OCI-LY1 (cell line): ENCODE measurements at regions not wholly inside any gene's neighbourhood (a gene's known extent, or its start where the extent isn't known, plus 50 kb on each side); places are given as distances from the start of the nearest gene placed in this dataset.

Experiments
- H2AFZ ChIP-seq: fragments of 200-600 bp; sonication (generic), shearing (Covaris generic); 2 replicates; pipeline ENCODE4 v1.6.0; 2014; ENCODE audit warnings: antibody characterized with exemption, mild to moderate bottlenecking, low read length
- H3F3A ChIP-seq: fragments of 200-600 bp; sonication (generic), shearing (Covaris generic); 2 replicates; pipeline ENCODE4 v1.6.0; 2014; ENCODE audit warnings: mild to moderate bottlenecking, antibody characterized with exemption, low read length, moderate library complexity; ENCODE audit not compliant: insufficient read depth
- H3K27ac ChIP-seq: fragments of 200-600 bp; sonication (generic); 2 replicates; pipeline ENCODE4 v1.5.1; 2014; ENCODE audit warnings: low read length, mixed run types, mild to moderate bottlenecking, low read depth; ENCODE audit not compliant: poor library complexity, severe bottlenecking
- H3K27me3 ChIP-seq: fragments of 200-600 bp; sonication (generic); 2 replicates; pipeline ENCODE4 v1.6.0; 2014; ENCODE audit warnings: antibody characterized with exemption, mild to moderate bottlenecking, low read length, moderate library complexity; ENCODE audit not compliant: insufficient read depth
- H3K36me3 ChIP-seq: fragments of 200-600 bp; sonication (generic); 2 replicates; pipeline ENCODE4 v1.6.1; 2014; ENCODE audit warnings: mild to moderate bottlenecking, antibody characterized with exemption, low read length, moderate library complexity, mixed read lengths; ENCODE audit not compliant: insufficient read depth
- H3K4me1 ChIP-seq: fragments of 200-600 bp; sonication (generic); 2 replicates; pipeline ENCODE4 v1.5.1; 2014; ENCODE audit warnings: mild to moderate bottlenecking, low read length, moderate library complexity; ENCODE audit not compliant: insufficient read depth, severe bottlenecking
- H3K4me2 ChIP-seq: fragments of 200-600 bp; sonication (generic), shearing (Covaris generic); 2 replicates; pipeline ENCODE4 v1.6.1; 2014; ENCODE audit warnings: low read length
- H3K4me3 ChIP-seq: fragments of 200-600 bp; sonication (generic); 2 replicates; pipeline ENCODE4 v1.5.1; 2014; ENCODE audit warnings: low read length, low read depth, mild to moderate bottlenecking, mixed read lengths; ENCODE audit not compliant: poor library complexity, severe bottlenecking
- H3K79me2 ChIP-seq: fragments of 200-600 bp; shearing (Covaris generic); 2 replicates; pipeline ENCODE4 v1.6.1; 2016; ENCODE audit warnings: mixed run types, low read length, mixed read lengths; ENCODE audit not compliant: insufficient read depth
- H3K9ac ChIP-seq: fragments of 200-600 bp; sonication (generic), shearing (Covaris generic); 2 replicates; pipeline ENCODE4 v1.6.1; 2014; ENCODE audit warnings: mild to moderate bottlenecking, low read length, mixed read lengths
- H3K9me2 ChIP-seq: fragments of 200-600 bp; sonication (generic), shearing (Covaris generic); 2 replicates; pipeline ENCODE4 v1.6.1; 2014; ENCODE audit warnings: low read depth, mild to moderate bottlenecking, low read length, mixed read lengths
- H3K9me3 ChIP-seq: fragments of 200-600 bp; shearing (Covaris generic); 2 replicates; pipeline ENCODE4 v1.6.1; 2014; ENCODE audit warnings: low read length, mixed read lengths
- H4K20me1 ChIP-seq: fragments of 200-600 bp; sonication (generic), shearing (Covaris generic); 2 replicates; pipeline ENCODE4 v1.6.0; 2016; ENCODE audit warnings: mild to moderate bottlenecking, low read length; ENCODE audit not compliant: insufficient read depth
- CTCF ChIP-seq: fragments of 200-600 bp; sonication (generic), shearing (Covaris generic); IDR thresholded peaks from 2 replicates; pipeline ENCODE4 v1.5.1; 2017; ENCODE audit warnings: mild to moderate bottlenecking, antibody characterized with exemption, low read length, moderate library complexity, mixed read lengths
- EZH2 ChIP-seq: fragments of 200-600 bp; sonication (generic), shearing (Covaris generic); IDR thresholded peaks from 2 replicates; pipeline ENCODE4 v1.8.0; 2017; ENCODE audit warnings: borderline replicate concordance, mixed run types, mild to moderate bottlenecking, antibody characterized with exemption, low read length, moderate library complexity, mixed read lengths

DNA sequence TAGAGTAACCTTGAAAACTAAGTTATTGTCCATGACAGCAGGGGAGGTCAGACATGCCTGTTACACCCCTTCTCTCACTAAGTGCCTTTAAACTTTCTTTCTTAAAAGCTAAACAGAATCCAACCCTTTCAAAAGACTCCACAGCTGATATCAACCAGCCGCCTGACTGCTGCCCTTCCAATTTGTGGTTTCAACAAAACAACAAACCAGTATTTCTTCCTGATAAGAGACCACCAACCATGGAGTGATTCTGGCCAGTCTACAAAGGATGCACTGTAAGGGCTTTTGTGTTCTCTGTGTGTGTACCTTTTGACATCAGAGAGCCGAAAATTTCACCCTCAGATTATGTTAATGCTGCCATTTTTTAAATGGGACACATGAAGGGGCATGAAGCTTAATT is 1204.2 kb downstream of the ROBO2 start:
- Histone ChIP-seq H3F3A (no peaks in the 10 kb centered on the region), H3K27me3 (no peaks in the 10 kb centered on the region), H3K9me2 (no peaks in the 10 kb centered on the region), H3K36me3 (no peaks in the 10 kb centered on the region), H3K4me2 (no peak overlapping the region), H3K4me3 (no peak overlapping the region), H4K20me1 (no peaks in the 10 kb centered on the region), H3K79me2 (no peaks in the 10 kb centered on the region), H3K9me3 (no peaks in the 10 kb centered on the region), H3K27ac (no peak overlapping the region), H3K9ac (no peak overlapping the region), H3K4me1 (no peaks in the 10 kb centered on the region), H2AFZ (no peak overlapping the region)
- TF ChIP-seq EZH2 (no peak), CTCF (no peak)

DNA sequence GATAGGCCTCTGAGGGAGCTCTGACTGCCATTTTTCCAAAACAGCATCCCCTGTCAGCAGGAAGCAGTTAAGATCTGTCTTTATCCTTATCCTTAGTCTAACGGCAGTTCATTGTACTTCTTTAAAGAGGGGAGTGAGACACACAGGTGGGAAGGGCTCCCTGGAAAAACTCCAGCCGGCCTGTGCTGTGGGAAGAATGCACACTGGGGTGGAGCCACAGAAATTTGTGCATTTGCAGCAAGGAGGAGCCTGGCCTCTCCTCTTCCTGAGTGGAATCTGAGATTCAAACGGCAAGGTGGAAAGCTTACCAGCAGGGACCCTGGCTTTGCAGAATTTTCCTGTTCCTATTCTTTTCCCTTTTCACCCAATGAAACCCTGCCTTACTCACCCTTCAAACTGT is 1209.4 kb downstream of the ROBO2 start:
- H3K36me3 ChIP-seq = no peaks in the 10 kb centered on the region
- H4K20me1 ChIP-seq = no peaks in the 10 kb centered on the region
- H2AFZ ChIP-seq = no peak overlapping the region
- H3F3A ChIP-seq = no peaks in the 10 kb centered on the region
- no peaks in the 10 kb centered on the region for H3K79me2 ChIP-seq
- no peak overlapping the region for H3K27ac ChIP-seq
- no peak overlapping the region for H3K4me3 ChIP-seq
- no peak overlapping the region for H3K9ac ChIP-seq
- no peaks in the 10 kb centered on the region for H3K27me3 ChIP-seq
- no peak overlapping the region for H3K4me2 ChIP-seq
- TF ChIP-seq CTCF (no peak), EZH2 (no peak)
- no peaks in the 10 kb centered on the region for H3K4me1 ChIP-seq
- H3K9me3 ChIP-seq = no peaks in the 10 kb centered on the region
- no peaks in the 10 kb centered on the region for H3K9me2 ChIP-seq

GRCh38 chr3:78253860-78254259 is 1214.0 kb downstream of the ROBO2 start:
- no peaks in the 10 kb centered on the region for H3K9me3 ChIP-seq
- no peak overlapping the region for H3K9ac ChIP-seq
- H2AFZ ChIP-seq = no peak overlapping the region
- no peaks in the 10 kb centered on the region for H3K9me2 ChIP-seq
- TF ChIP-seq CTCF (no peak), EZH2 (no peak)
- H3K4me2 ChIP-seq = no peak overlapping the region
- H3K4me1 ChIP-seq = no peaks in the 10 kb centered on the region
- no peaks in the 10 kb centered on the region for H3K27me3 ChIP-seq
- H3K36me3 ChIP-seq = no peaks in the 10 kb centered on the region
- H3K4me3 ChIP-seq = no peak overlapping the region
- H3F3A ChIP-seq = no peaks in the 10 kb centered on the region
- no peak overlapping the region for H3K27ac ChIP-seq
- no peaks in the 10 kb centered on the region for H4K20me1 ChIP-seq
- H3K79me2 ChIP-seq = no peaks in the 10 kb centered on the region
